Posterior vena cava (tissue), 2 donors: ENCODE measurements at regions not wholly inside any gene's neighbourhood (a gene's known extent, or its start where the extent isn't known, plus 50 kb on each side); places are given as distances from the start of the nearest gene placed in this dataset.

Experiments
- DNase-seq: peaks from one replicate; pipeline ENCODE4 v3.0.0-alpha.2; 2020; ENCODE audit warnings: low spot score
- intact Hi-C, 2 donors: fragments of 100-400 bp; cut with DNase I; formaldehyde crosslinking; loops; one replicate each; pipeline versions ENCODE4 v1.14.1 to v1.14.2; 2022 to 2023
- donor health status: DM: yes; HTN: yes; CAD: no.
- donor health status: DM: yes; HTN: yes; CAD: no.

- intact Hi-C loops, result loop anchor here in 1 of 2 donors (10.0 kb wide), 1 partner anchor 76 kb away; no protein-coding TSS in a partner anchor
- DNase-seq, result no peak
Observed at GRCh38 chr13:48148454-48148853, 53.5 kb upstream of the MED4 start.

DNA sequence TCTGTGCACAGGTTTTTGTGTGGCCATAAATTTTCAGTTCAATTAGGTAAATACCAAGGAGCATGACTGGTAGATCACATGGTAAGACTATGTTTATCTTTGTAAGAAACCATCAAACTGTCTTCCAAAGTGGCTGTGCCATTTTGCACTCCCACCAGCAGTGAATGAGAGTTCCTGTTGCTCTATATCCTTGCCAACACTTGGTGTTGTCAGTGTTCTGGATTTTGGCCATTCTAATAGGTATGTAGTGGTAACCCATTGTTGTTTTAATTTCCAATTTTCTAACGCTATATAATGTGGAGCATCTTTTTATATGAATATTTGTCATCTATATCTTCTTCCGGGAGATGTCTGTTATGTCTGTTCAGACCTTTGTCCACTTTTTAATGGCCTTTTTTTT, 51.7 kb upstream of the MED4 start:
- no peak for DNase-seq
- intact Hi-C loops, result loop anchor here in 1 of 2 donors (10.0 kb wide), 1 partner anchor 78 kb away; no protein-coding TSS in a partner anchor

GRCh38 chr13:48146122-48146521, 51.2 kb upstream of the MED4 start:
- intact Hi-C loops, result loop anchor here in 1 of 2 donors (10.0 kb wide), 1 partner anchor 79 kb away; no protein-coding TSS in a partner anchor
- DNase-seq, result no peak
